AG10803 (cell line): ENCODE measurements at regions not wholly inside any gene's neighbourhood (a gene's known extent, or its start where the extent isn't known, plus 50 kb on each side); places are given as distances from the start of the nearest gene placed in this dataset.
"Not testable (repeated sequence)": the region's sequence is repeated elsewhere in the genome, so short reads cannot be mapped to it uniquely, and the experiment has no call there.

ENCODE experiments used
- DNase-seq: peaks from one replicate; pipeline ENCODE4 v3.0.0; 2010; ENCODE audit warnings: low read depth
- H3K4me3 ChIP-seq: 2 replicates; pipeline ENCODE4 v1.5.1; 2011; ENCODE audit warnings: mild to moderate bottlenecking, low read length, control low read depth
- TF ChIP-seq, protein P1 (sequence below): conservative IDR thresholded peaks from 2 replicates; pipeline ENCODE4 v1.5.1; 2011; ENCODE audit warnings: mild to moderate bottlenecking, low read length, control low read depth, inconsistent platforms

- no peak for DNase-seq
- TF ChIP-seq, protein P1, sequence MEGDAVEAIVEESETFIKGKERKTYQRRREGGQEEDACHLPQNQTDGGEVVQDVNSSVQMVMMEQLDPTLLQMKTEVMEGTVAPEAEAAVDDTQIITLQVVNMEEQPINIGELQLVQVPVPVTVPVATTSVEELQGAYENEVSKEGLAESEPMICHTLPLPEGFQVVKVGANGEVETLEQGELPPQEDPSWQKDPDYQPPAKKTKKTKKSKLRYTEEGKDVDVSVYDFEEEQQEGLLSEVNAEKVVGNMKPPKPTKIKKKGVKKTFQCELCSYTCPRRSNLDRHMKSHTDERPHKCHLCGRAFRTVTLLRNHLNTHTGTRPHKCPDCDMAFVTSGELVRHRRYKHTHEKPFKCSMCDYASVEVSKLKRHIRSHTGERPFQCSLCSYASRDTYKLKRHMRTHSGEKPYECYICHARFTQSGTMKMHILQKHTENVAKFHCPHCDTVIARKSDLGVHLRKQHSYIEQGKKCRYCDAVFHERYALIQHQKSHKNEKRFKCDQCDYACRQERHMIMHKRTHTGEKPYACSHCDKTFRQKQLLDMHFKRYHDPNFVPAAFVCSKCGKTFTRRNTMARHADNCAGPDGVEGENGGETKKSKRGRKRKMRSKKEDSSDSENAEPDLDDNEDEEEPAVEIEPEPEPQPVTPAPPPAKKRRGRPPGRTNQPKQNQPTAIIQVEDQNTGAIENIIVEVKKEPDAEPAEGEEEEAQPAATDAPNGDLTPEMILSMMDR = no peak
- no peak overlapping the region for H3K4me3 ChIP-seq
Measured at GRCh38 chr22:48061726-48062125, 1299.3 kb downstream of the TBC1D22A start.

DNA sequence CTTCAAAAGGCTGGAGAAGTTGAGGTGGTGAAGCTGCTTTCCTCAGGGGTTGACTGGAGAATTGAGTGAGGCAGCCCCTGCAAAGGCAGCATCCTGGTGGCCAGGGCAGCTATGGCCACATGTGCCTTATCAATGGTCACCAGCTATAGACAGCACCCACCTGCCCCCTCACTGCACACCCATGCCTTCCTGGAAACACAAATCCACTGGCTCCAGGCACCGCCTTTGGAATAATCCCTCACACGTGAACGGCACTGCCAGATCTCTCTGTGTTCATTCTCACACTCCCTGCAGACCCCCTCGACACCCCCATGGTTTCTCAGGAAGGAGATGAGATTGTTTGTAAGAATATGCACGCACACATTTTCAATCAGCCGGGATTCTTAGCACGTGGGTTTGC, 1297.8 kb downstream of the TBC1D22A start:
- TF ChIP-seq, protein P1 = no peak
- DNase-seq = no peak
- H3K4me3 ChIP-seq = no peak overlapping the region

DNA sequence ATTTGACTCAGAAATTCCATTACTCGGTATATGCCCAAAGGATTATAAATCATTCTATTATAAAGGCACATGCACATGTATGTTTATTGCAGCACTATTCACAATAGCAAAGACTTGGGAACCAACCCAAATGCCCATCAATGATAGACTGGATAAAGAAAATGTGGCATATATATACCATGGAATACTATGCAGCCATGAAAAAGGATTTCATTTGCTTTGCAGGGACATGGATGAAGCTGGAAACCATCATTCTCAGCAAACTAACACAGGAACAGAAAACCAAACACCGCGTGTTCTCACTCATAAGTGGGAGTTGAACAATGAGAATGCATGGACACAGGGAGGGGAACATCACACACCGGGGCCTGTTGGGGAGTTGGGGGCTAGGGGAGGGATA, 1297.1 kb downstream of the TBC1D22A start:
- H3K4me3 ChIP-seq, DNase-seq: not testable (repeated sequence)

GRCh38 chr22:48057116-48057835, 1294.8 kb downstream of the TBC1D22A start:
- no peak for DNase-seq
- H3K4me3 ChIP-seq = no peak overlapping the region
- TF ChIP-seq, protein P1 = no peak

GRCh38 chr22:48055827-48056226, 1293.4 kb downstream of the TBC1D22A start:
- no peak for DNase-seq
- TF ChIP-seq, protein P1 = no peak
- no peak overlapping the region for H3K4me3 ChIP-seq

- TF ChIP-seq, protein P1 = no peak
Measured at GRCh38 chr22:48055185-48055584, 1292.7 kb downstream of the TBC1D22A start.

DNA sequence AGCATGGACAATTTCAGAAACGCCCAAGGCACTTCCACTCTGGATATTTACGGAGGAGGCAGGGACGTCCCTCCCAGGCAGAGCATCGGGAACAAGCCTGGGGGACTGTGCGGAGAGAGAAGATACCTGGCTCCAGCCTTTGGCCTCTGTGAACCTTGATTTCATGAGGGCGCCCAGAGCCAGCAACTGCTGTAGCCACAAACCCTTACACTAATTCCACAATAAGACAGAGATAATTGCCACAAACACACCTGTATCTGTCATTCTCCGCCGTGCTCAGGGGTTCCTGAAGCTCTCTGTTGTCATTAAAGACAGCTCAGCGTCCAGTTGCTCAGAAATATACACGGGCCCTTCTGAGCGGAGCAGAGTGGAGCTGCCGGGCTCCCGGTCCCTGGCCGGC, 1292.1 kb downstream of the TBC1D22A start:
- TF ChIP-seq, protein P1 = no peak
- H3K4me3 ChIP-seq = no peak overlapping the region
- DNase-seq = no peak

More at GRCh38 chr22:48055185-48055584, 1292.7 kb downstream of the TBC1D22A start:
- no peak for DNase-seq
- no peak overlapping the region for H3K4me3 ChIP-seq

- TF ChIP-seq, protein P1 = no peak
- DNase-seq = no peak
- H3K4me3 ChIP-seq = no peak overlapping the region
Measured at GRCh38 chr22:48053973-48054372, 1291.5 kb downstream of the TBC1D22A start.
